Activated CD4-positive, alpha-beta T cell treated with anti-CD3 and anti-CD28 coated beads for 4 hours (primary cell): ENCODE measurements at regions not wholly inside any gene's neighbourhood (a gene's known extent, or its start where the extent isn't known, plus 50 kb on each side); places are given as distances from the start of the nearest gene placed in this dataset.

Experiments used
- DNase-seq, 2 donors: peaks; one replicate each; pipeline ENCODE4 v3.0.0-alpha.2; 2020

DNA sequence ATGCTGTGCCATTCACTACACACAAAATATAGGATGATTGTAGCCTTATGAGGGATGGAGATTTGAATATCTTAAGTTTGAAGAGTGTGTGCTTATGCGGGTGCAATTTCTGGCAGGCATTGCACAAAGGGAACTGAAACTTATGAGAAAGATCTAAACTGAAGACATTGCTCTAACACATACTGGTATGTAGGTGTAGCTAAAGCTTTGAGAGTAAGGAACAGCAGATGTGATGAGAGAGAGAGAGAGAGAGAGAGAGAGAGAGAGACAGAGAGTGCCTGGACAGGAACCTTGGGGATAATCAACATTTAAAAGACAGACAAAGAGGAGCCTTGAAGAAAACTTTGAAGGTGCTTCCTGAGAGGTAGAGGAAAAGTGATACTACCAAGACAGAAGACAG lies 379.7 kb downstream of the SPRY1 start:
- no peak for DNase-seq

DNA sequence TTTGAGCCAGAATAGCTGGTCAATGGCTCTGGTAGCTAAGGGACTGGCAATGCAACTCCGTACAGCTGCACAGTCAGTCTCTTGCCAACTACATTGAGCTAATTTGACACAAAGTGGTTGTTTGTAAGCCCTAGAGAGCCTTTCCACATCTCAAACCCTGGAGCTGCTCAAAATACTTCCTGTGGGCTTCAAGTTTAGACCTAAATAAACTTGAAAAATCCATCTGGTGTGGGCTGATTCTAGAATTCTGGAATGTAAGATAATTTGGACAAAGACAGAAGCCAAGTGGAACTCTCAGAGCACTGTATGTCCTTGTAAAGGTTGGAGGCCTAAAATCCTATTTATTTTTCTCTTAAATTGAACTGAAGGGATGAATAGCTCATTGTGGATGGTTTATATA lies 380.8 kb downstream of the SPRY1 start:
- no peak for DNase-seq

DNA sequence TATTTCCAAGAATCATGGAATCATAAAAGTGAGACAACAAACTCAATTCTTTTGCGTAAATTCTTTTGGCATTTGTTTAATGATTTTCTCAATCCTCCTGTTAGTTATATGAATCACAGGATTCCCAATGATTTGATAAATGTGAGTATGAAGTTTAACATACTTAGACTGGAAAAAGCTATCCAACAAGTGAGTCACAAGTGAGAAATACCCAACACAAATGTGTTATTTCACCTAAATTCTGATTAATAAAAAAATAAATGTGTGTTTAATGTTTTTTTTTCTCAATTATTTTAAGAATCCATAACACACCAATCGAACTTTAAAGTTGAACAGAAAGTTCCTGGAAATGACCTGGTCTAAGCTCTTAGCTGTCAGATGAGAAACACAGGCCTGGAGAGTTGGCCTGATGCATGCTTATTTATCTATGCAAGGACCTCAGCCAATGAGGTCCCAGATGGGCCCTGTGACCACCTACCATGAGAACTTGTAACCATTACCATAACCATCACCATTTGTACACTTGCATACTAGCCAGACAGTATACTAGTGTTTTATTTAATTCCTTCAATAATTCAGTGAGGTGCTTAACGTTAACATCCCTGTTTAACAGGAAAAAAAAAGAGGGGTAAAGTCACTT lies 386.7 kb downstream of the SPRY1 start:
- DNase-seq: no peak

DNA sequence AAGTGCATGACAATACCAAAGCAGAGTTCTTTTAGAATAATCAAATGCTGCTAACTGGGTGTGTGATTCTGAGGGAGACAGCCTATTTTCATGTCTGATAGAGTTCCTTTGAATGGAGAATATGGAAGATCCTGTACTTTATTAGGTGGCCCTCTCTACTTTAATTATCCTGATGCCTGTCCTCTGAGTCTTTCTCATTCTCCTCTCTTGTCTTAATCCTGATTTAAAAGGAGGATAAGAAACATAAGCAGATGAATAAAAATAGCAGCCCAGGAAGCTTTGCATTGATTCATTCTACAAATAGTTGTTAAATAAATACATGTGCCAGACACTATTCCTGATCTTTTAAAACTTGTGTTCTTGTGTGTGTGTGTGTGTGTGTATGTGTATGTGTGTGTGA lies 387.3 kb downstream of the SPRY1 start:
- DNase-seq: no peak

DNA sequence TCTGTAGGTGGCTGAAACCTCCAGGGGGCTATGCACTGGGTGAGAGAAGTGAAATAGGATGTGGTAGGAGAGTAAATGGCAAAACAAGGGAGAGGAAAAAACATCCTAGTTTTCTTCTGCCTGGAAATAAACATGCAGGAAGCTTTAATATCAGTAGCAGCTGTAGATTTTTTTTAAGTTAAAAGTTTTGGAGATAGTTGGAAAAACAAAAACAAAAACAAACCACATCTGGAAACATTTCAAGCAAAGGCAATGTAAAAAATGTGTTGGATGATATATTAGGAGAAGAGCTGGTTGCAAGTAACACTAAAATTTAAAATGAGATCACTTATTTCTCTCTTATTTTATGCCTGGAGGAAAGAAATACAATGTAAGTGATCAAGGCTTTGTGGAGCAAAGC lies 388.0 kb downstream of the SPRY1 start:
- DNase-seq: no peak

DNA sequence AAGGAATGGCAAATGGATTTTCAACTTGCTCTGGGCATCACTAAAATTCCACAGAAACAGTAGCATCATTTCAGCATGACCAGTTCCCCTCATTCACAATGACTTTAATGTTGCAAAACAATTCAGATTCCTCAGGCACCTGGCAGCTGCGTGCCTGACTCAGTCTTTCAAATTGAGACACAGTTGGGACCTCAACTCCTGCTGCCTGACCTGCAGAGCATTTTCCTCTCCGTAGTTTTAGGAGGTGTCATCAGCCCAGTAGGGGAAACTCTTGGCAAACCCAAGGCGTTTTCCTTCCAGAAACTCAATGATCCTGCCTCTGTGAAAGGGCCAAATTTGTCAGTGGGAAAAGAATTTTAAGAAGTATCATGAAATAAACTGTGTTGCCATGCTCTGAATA lies 388.9 kb downstream of the SPRY1 start:
- DNase-seq: no peak

DNA sequence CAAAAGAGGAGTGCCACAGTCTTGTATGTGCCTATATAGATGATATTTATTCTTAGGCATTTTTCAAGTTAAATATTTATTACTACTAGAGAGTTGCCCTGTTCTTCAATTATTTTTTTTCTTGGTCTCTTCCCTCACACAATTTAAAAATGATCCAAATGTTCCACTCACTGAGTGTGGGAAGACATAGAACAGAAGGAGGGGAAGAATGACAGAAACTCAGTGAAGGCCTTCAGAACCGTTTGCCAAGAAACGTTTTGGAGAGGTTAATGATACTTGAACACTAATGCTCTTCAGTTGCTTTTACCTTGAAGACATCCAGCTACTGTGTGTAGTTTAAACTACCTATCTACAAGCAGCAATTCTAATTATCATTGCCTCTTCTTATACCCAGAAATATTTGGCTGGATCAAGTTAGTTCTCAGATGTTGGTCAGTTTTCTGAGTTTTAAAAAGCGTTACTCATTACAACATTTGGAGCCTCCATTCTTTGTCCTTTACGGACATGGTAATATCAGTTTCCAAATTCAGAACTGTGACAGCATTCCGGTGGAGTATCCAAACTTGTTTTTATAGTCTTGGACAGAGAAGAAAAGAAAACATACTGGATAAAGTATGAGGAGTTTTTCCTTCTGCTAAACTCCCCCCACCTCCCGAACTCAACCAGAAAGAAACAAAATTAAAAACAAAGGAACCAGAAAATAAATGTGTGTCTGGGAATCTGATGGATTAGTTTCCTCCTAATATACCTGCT lies 389.7 kb downstream of the SPRY1 start:
- no peak for DNase-seq

DNA sequence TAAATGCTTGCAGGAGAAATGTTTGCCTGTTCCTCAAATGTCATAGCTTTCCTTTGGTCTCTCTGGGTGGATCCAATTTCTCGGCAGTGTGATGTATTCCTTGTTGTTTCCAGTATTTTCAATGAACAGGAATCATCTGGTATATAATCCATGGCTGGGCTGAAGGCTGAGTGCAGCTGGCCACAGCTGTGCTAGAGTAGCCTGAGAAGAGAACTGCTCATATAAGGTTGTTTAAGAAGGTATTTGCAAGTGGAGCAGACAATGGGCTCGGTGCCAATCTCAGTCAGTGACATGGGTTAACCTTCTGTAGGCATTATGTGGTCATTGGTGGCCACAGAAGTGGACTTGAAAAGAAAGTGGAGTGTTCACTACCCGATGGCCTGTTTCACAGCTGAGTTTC lies 390.3 kb downstream of the SPRY1 start:
- DNase-seq: no peak

DNA sequence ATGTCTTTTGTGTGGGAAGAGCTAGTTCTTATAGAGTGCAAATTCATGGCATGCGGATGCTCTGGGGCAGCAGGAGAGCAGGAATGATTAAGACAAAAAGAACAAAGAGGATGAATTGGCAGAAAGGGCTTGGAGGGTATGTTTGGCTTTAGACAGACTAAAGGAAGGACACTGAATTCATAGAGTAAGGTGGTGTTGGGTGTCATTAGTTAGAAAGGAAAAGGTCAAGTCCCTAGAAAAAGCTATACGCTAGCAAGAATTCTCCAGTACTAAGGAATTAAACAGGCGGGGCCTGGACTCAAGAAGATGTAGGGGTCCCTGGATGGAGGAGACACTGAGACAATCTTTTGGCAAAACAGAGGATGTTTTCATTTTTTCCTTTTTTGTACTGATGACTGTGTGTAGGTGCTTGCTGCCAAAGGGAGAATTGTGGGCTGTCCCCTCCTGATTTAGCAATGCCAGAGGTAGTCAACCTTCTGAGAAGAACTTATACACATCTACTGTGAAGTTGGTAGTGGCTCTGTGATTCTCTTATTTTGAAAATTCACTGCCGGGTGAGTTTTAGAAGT lies 391.0 kb downstream of the SPRY1 start:
- no peak for DNase-seq

DNA sequence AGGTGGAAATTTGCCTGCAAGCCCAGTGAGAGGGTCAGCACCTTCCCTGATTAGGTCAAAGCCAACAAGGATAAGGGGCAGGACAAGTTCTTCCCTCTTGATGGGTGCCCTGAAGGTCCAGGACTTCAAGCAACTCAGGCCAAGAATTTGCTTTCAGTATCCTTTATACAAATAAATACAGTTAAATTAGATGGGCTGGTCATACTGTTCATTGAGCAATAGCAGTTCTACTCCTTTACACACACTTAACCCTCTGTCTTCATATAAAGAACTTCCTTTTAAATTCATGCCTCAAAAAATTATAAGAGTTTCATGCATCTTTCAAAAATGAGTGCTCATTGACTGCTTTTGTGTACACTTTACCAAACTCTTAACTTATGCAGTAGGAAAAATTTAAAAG lies 392.0 kb downstream of the SPRY1 start:
- no peak for DNase-seq

DNA sequence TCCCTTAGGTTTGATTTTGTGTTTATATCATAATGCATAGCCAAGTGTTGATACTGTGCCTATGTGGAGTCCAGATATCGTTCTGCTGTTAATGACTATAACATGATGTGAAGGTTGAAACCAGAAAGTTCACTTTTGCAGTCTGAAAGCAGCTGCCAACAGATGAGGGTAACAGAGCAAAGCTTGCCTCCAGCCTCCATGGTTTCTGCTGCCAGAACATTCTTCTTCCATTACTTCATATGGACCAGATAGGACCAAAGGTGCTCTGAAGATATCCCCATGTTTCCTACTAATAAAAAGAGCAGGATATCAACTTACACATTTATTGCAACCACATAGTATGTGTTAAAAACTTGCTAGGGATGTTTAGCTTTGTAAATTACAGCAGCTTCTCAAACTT lies 394.1 kb downstream of the SPRY1 start:
- DNase-seq: no peak

DNA sequence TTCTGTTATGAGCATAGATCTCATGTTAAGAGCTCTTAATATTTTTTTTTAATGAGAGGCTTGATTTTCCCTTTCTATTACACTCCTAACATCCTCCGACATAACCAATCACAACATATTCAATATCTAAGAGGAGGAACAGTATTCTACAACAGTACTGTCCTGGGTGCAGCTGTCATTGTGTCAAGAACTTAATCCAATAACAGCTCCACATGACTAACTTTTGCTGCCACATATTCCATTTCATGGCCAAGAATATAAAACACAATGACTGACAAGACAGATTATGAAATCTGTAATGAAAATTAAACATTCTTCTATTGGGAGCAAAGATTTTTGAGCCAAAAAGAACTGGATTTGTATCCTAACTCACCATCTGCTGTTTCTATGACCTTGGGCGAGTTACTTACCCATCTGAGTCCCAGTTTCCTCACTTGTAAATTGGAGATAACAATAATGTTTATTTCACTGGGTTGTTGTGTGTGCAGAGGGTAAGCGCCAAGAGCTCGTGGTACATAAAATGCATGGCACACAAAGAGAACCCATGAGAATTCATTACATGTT lies 405.6 kb downstream of the SPRY1 start:
- DNase-seq: no peak

DNA sequence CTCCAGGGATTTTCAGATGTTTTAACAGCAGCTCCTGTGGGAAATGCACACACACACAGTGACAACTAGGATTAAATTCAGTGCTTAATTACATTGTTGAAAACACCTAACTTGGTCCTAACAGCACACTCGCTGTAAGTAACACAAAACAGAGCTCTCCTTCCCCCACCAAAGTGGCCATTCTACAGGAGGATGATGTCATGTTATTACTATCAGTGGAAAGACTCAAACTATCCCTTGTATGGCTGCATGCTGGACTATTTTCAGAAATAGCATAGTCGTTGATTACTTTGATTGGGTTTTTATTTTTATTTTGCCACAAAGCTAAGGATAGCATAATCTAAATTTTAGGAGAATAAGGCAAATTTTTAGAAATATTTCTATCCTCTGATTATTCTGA lies 406.3 kb downstream of the SPRY1 start:
- DNase-seq: no peak

DNA sequence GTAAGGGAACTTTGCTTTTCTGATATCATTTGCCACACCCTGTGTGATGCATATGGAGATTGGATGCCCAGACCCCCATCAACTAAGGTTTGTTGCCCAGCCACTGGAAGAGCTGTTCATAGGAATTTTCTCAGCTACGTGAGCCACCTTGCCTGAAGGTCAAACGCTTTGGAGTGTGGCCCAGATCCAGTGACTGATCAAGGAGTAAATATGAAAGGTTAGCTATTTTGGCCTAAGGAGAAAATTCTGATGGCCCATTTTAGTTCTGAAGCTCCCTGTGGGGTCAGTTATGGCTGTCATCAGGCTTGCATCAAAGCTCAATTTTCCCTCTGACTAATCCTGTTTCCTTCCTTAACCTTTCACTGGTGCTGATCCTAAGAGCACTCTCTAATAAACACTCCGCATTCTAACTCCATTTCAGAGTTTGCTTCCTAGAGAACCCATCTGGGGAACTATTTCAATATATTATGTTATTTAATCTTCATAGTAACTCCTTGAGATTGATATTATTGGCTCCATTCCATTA lies 407.7 kb downstream of the SPRY1 start:
- DNase-seq: no peak

DNA sequence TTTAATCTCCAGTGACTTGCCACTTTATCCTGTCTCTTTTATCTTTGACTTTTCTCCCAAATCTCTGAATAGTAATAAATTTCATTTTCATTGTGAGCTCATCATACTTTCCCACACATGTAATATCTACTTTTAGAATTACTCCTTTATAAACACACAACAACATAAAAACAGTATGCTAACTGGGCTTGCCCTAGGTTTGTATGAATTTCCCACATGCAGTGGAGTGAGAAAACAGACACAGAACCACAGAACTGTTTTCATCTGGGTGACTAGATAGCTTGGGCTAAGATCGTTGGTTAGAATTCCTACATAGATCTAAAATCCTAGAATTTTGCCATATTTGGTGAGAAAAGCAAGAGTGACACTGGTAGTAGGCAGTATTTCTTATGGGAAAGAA lies 409.5 kb downstream of the SPRY1 start:
- no peak for DNase-seq

DNA sequence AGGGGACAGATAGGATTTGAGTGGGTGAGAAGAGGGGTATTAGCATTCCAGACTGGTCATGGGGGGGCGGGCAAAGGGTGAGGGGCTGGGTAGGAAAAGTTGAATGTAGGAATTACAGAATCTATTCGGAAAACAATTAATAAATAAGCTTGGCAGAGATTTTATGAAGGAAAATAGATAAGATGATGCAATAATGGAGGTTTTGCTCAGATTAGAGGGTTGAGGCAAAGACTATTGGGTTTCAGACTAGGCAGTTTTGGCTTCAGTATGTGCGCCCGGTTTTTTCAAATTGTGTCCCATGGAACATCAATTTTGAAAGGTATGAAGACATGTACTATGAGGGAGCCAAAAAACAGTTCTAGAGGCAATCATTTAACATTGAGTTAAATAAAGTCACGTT lies 410.6 kb downstream of the SPRY1 start:
- no peak for DNase-seq

DNA sequence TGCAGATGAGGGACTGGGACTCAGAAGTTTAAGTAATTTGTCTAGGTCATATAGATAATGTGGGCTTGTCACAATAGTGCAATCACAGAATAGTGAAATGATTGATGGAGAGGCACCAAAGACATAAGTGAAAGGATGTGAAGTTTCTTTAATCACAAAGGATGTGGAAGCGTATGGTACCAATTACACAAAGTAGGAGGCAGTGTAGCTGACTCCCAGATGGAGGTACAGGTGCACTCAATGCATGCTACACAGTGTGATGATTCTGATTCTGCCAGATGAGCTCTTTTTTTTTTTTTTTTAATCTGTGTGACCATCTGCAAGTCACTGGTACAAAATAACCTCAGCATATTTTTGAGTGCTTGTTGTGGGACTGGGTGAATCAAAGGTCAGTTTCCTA lies 411.3 kb downstream of the SPRY1 start:
- no peak for DNase-seq

DNA sequence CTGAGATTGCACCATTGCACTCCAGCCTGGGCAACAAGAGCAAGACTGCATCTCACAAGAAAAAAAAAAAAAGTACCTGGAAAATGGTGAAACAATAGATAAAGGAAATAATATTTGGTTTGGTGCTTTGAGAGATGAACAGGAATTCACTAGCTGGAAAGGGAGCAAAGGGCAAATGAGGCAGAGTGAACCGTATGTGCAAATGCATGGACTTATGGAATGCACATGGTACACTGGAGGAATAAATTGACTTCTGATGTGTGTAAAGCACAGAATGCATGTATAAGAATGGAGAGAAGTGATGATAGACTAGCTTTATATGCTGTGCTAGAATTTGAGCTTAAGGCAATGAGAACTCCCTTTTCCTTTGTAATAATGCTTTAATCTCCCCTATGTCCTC lies 413.3 kb downstream of the SPRY1 start:
- DNase-seq: no peak

DNA sequence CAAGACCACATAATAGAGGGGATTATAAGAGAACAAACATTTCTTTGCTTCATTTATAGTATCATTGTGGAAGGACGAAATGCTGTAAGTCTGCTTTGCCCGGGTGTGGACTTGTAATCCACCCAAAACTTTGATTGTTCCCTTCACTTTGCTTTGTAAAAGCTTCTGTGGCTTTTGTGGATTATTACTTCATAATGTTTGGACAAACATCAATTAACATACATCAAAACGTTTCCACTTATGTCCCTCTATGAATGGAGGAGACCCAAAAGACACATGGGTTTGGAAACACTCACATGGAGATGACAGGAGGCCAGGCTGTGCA lies 415.4 kb downstream of the SPRY1 start:
- no peak for DNase-seq

DNA sequence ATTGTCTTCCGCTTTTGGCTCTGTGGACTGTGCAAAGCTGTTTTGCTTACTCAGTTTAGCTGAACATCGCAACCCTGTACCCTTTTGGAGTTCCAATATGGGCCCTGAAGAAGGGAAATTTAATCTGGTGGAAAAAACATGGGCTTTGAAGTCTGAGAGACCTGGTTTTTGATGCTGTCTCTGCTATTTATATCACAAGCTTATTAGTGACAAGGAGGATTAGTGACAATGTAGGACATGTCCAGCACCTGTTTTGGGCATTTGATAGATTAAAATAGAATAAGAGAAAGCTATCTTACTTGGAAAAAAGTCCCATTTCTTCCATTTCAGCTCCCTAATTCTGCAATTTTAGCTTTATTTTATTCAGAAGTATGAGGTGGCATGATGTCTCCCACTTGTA lies 417.3 kb downstream of the SPRY1 start:
- DNase-seq: no peak

DNA sequence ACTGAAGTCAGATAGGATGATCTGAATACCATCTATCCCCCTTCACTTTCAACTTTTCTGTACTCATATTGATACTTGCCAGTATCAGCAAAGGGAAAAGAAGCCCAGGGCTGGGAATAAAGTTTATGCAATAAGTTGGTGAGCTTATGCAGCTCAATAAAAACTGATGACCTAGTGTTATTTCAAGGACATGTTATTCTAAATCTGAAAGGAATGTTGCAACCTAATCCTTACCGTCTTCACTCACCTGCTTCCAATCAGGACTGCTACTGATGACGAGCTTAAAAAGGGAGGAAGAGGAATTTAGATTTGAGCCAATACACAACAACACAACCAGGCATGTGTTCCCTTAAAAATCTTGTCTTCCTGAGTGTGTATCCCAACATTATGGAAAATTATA lies 419.9 kb downstream of the SPRY1 start:
- no peak for DNase-seq

DNA sequence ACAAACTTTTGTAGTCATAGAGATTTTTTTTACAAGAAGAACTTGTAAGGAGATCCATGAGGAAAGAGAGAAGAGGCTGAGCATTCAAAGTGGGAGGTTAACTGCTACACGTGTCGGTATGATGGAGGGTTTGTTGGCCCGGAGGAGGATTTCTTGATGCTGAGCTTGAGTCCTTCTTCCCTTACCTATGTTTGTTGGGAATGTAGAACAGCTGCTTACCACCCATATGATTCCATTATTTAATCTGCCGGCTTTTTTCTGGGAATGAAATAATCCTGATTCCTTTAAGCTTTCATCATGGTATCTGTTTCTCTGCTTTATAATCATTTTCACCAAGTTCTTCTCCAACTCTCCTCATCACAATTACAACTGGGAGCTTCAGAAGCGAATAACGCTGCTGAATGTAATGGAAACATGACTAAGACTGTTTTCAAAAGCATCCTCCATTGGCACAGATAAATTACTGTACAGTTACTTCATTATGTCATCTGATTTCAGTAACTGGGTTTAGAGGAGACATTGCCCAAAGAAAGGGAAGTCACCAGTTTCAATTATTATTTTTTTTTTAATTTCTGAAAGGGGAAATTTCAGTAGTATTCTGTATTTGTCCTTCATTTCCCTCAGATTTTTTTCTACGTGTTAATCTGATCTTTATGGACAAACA lies 420.6 kb downstream of the SPRY1 start:
- DNase-seq: no peak

DNA sequence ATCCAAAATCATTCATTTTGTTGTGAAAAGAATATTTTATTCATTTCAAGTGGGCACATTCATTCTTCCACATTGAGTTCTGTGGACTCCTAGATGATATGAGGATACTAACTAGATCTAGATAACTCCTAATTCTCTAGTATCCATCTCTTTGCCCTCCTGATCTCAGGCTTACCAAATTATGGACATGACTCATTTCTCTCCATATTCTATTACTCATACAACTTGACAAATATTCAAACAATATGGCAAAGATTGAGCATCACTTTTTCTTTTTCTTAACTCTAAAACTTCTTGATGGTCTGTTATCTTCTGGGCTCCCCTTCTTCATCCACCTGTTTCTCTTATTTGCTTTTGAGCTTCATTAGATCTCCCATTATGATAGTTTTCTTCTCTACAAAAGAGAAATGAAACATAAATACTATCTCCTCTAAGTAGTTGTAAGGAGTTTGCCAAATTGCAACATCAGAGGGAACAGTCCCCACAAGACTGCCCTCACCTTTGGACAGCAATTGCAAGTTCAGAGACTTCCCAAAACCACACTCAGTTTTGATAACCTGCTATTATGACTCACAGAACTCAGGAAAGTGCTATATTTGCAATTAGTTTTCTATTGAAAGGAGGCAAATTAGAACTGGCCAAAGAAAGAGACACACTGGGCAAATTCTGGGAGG lies 422.9 kb downstream of the SPRY1 start:
- DNase-seq: no peak
